SU-DHL-6 (cell line): ENCODE measurements at regions not wholly inside any gene's neighbourhood (a gene's known extent, or its start where the extent isn't known, plus 50 kb on each side); places are given as distances from the start of the nearest gene placed in this dataset.

Experiments used
- H2AFZ ChIP-seq: fragments of 200-600 bp; sonication (generic); 2 replicates; pipeline ENCODE4 v1.6.1; 2014; ENCODE audit warnings: low read depth, mild to moderate bottlenecking, moderate library complexity, mixed read lengths, antibody characterized with exemption, low read length; ENCODE audit not compliant: severe bottlenecking
- H3F3A ChIP-seq: fragments of 200-600 bp; shearing (Covaris generic); 2 replicates; pipeline ENCODE4 v1.6.0; 2016; ENCODE audit warnings: antibody characterized with exemption, mild to moderate bottlenecking; ENCODE audit not compliant: insufficient read depth
- H3K27ac ChIP-seq: fragments of 200-600 bp; sonication (generic); 2 replicates; pipeline ENCODE4 v1.5.1; 2016; ENCODE audit warnings: low read depth, mild to moderate bottlenecking, low read length, moderate library complexity, mixed read lengths
- H3K27me3 ChIP-seq: fragments of 200-600 bp; sonication (generic), shearing (Covaris generic); 2 replicates; pipeline ENCODE4 v1.6.0; 2014; ENCODE audit warnings: mild to moderate bottlenecking, low read length
- H3K36me3 ChIP-seq: fragments of 200-600 bp; sonication (generic); 2 replicates; pipeline ENCODE4 v1.6.1; 2014; ENCODE audit warnings: mild to moderate bottlenecking, low read length, mixed read lengths
- H3K4me2 ChIP-seq: fragments of 300-600, 200-600 bp; shearing (Covaris generic), sonication (generic); 2 replicates; pipeline ENCODE4 v1.6.0; 2014; ENCODE audit warnings: low read length, low read depth, mild to moderate bottlenecking; ENCODE audit not compliant: poor library complexity, severe bottlenecking
- H3K4me3 ChIP-seq: fragments of 200-600 bp; sonication (generic); 2 replicates; pipeline ENCODE4 v1.5.1; 2014; ENCODE audit warnings: antibody characterized with exemption, low read length, mild to moderate bottlenecking, mixed read lengths; ENCODE audit not compliant: insufficient read depth, poor library complexity, severe bottlenecking
- H3K79me2 ChIP-seq: fragments of 200-600 bp; sonication (generic); 2 replicates; pipeline ENCODE4 v1.6.1; 2014; ENCODE audit warnings: mild to moderate bottlenecking, low read length, moderate library complexity; ENCODE audit not compliant: insufficient read depth
- H3K9ac ChIP-seq: fragments of 200-600 bp; sonication (generic); 2 replicates; pipeline ENCODE4 v1.7.0; 2014; ENCODE audit warnings: mild to moderate bottlenecking, low read length
- H3K9me2 ChIP-seq: fragments of 200-600 bp; sonication (generic); replicated peaks from 2 replicates; pipeline ENCODE4 v1.6.1; 2014; ENCODE audit warnings: low read length; ENCODE audit not compliant: insufficient read depth
- H3K9me3 ChIP-seq: fragments of 200-600 bp; sonication (generic); 2 replicates; pipeline ENCODE4 v1.6.1; 2014; ENCODE audit warnings: low read length, mixed read lengths; ENCODE audit not compliant: insufficient read depth
- H4K20me1 ChIP-seq: fragments of 200-600 bp; sonication (generic); 2 replicates; pipeline ENCODE4 v1.6.1; 2014; ENCODE audit warnings: low read depth, mild to moderate bottlenecking, antibody characterized with exemption, low read length, moderate library complexity, mixed read lengths
- EZH2phosphoT487 ChIP-seq: fragments of 200-600 bp; sonication (generic), shearing (Covaris generic); conservative IDR thresholded peaks from 2 replicates; pipeline ENCODE4 v1.6.1; 2018; ENCODE audit warnings: mild to moderate bottlenecking, antibody characterized with exemption, low read length, moderate library complexity, mixed read lengths
- TF ChIP-seq, protein P1 (sequence below): fragments of 200-600 bp; sonication (generic); IDR thresholded peaks from one replicate; pipeline ENCODE4 v1.5.1; 2017; ENCODE audit warnings: antibody characterized with exemption, mild to moderate bottlenecking, low read length, moderate library complexity; ENCODE audit not compliant: insufficient read depth, poor library complexity, severe bottlenecking

DNA sequence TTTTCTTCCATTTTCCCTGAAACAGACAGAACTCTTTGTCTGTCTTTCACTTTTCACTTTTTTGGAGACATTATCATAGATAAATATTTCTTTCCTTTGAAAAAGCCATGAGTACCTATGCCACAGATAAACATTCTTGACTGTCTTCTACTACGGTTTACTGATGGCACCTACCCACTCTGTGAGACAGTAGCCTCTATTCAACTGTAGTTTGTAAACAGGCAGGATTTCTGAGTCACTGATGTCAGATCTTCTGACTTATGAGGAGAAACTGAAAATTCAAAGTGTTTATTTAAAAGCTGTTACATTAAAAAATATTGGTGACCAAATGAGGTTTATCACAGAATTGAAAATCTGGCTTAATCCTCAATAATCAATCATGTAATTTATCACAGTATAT lies 658.4 kb downstream of the TOX3 start:
- Histone ChIP-seq H3K9me2 (no peaks in the 10 kb centered on the region), H3K4me2 (no peak overlapping the region), H3K9me3 (no peaks in the 10 kb centered on the region), H3K79me2 (no peaks in the 10 kb centered on the region), H3K9ac (no peak overlapping the region), H2AFZ (no peak overlapping the region), H3K36me3 (no peaks in the 10 kb centered on the region), H3K4me3 (no peak overlapping the region), H3K27me3 (no peaks in the 10 kb centered on the region), H4K20me1 (no peaks in the 10 kb centered on the region), H3K27ac (no peak overlapping the region), H3F3A (no peaks in the 10 kb centered on the region)
- no peak for TF ChIP-seq EZH2phosphoT487
- TF ChIP-seq, protein P1, sequence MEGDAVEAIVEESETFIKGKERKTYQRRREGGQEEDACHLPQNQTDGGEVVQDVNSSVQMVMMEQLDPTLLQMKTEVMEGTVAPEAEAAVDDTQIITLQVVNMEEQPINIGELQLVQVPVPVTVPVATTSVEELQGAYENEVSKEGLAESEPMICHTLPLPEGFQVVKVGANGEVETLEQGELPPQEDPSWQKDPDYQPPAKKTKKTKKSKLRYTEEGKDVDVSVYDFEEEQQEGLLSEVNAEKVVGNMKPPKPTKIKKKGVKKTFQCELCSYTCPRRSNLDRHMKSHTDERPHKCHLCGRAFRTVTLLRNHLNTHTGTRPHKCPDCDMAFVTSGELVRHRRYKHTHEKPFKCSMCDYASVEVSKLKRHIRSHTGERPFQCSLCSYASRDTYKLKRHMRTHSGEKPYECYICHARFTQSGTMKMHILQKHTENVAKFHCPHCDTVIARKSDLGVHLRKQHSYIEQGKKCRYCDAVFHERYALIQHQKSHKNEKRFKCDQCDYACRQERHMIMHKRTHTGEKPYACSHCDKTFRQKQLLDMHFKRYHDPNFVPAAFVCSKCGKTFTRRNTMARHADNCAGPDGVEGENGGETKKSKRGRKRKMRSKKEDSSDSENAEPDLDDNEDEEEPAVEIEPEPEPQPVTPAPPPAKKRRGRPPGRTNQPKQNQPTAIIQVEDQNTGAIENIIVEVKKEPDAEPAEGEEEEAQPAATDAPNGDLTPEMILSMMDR, result no peak

DNA sequence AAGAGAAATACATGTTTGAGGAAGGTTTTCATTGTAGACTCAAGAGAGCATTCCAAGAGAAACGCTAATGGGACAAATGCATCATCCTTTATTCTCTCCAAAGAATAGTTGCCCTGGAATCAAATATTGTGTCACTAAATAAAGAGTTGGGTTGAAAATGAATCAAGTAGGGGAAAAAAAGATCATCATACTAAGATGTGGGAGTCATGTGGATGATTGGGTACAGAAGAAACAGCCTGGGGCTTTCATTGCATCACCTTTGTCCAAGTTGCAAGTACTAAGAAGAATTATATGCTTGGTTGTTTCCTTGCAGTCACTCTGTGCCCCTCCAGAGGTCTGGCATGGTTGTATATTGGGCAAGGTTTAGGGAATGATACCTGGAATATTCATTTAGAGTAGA lies 658.9 kb downstream of the TOX3 start:
- Histone ChIP-seq H3K27ac (no peak overlapping the region), H3K9me2 (no peaks in the 10 kb centered on the region), H3K9ac (no peak overlapping the region), H3K79me2 (no peaks in the 10 kb centered on the region), H3K4me2 (no peak overlapping the region), H2AFZ (no peak overlapping the region), H3K27me3 (no peaks in the 10 kb centered on the region), H3F3A (no peaks in the 10 kb centered on the region), H3K9me3 (no peaks in the 10 kb centered on the region), H3K4me3 (no peak overlapping the region), H3K36me3 (no peaks in the 10 kb centered on the region), H4K20me1 (no peaks in the 10 kb centered on the region)
- TF ChIP-seq, protein P1, result no peak
- no peak for TF ChIP-seq EZH2phosphoT487

DNA sequence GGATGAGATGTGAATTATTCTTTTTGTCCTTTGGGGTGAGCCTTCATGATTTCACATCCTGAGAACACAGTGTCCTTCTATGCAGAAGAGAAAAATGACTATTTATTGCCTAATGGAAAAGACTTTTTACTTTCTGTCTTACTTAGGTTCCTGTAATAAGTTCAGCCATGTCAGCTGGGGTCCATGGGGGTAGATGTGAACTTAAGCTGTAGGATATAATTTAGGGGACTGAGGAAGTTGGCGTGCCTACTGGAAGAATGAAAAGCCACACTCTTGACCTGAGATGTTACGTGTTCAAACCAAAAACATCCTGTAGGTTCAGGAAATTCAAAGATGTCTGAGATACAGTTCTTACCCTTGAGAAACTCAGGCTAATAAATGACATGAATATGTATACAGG lies 660.5 kb downstream of the TOX3 start:
- no peaks in the 10 kb centered on the region for H4K20me1 ChIP-seq
- no peaks in the 10 kb centered on the region for H3K79me2 ChIP-seq
- H3K9me3 ChIP-seq, result no peaks in the 10 kb centered on the region
- no peak overlapping the region for H3K4me3 ChIP-seq
- TF ChIP-seq, protein P1, result no peak
- no peak for TF ChIP-seq EZH2phosphoT487
- no peaks in the 10 kb centered on the region for H3K9me2 ChIP-seq
- H3K9ac ChIP-seq, result no peak overlapping the region
- H2AFZ ChIP-seq, result no peak overlapping the region
- no peak overlapping the region for H3K27ac ChIP-seq
- no peaks in the 10 kb centered on the region for H3K27me3 ChIP-seq
- no peaks in the 10 kb centered on the region for H3F3A ChIP-seq
- H3K36me3 ChIP-seq, result no peaks in the 10 kb centered on the region
- H3K4me2 ChIP-seq, result no peak overlapping the region
